Large intestine (tissue), 3 donors: ENCODE measurements at regions not wholly inside any gene's neighbourhood (a gene's known extent, or its start where the extent isn't known, plus 50 kb on each side); places are given as distances from the start of the nearest gene placed in this dataset.
"Not testable (repeated sequence)": the region's sequence is repeated elsewhere in the genome, so short reads cannot be mapped to it uniquely, and the experiment has no call there.

Experiments used
- DNase-seq, 2 donors: peaks; one replicate each; pipeline versions ENCODE4 v3.0.0 to v3.0.0-alpha.2; 2013
- H3K27ac ChIP-seq: one replicate; pipeline ENCODE4 v1.5.1; 2013; ENCODE audit warnings: low read length
- H3K27me3 ChIP-seq: 2 replicates; pipeline ENCODE4 v1.6.1; 2013; ENCODE audit warnings: low read length; ENCODE audit not compliant: control insufficient read depth, insufficient read depth
- H3K36me3 ChIP-seq: 2 replicates; pipeline ENCODE4 v1.6.1; 2013; ENCODE audit warnings: low read length; ENCODE audit not compliant: control insufficient read depth, insufficient read depth
- H3K4me1 ChIP-seq: one replicate; pipeline ENCODE4 v1.6.1; 2013; ENCODE audit warnings: low read length; ENCODE audit not compliant: control insufficient read depth, insufficient read depth
- H3K4me3 ChIP-seq: one replicate; pipeline ENCODE4 v1.5.1; 2013; ENCODE audit warnings: low read length
- H3K9me3 ChIP-seq: one replicate; pipeline ENCODE4 v1.6.1; 2013; ENCODE audit warnings: mild to moderate bottlenecking, low read depth, low read length, moderate library complexity; ENCODE audit not compliant: control insufficient read depth
- WGBS: methylation state at CpG from one replicate; pipeline ENCODE4 v1.1.5; 2013; ENCODE audit warnings: low lambda C conversion rate; ENCODE audit not compliant: insufficient coverage; 5-methylcytosine and 5-hydroxymethylcytosine counted together

DNA sequence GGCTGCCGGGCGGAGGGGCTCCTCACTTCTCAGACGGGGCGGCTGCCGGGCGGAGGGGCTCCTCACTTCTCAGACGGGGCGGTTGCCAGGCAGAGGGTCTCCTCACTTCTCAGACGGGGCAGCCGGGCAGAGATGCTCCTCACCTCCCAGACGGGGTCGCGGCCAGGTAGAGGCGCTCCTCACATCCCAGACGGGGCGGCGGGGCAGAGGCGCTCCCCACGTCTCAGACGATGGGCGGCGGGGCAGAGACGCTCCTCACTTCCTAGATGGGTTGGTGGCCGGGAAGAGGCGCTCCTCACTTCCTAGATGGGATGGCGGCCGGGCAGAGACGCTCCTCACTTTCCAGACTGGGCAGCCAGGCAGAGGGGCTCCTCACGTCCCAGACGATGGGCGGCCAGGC, 91.7 kb upstream of the ANK2 start:
- H3K4me1 ChIP-seq, DNase-seq, H3K27ac ChIP-seq, H3K9me3 ChIP-seq, H3K27me3 ChIP-seq, H3K4me3 ChIP-seq, H3K36me3 ChIP-seq: not testable (repeated sequence)
- no CpG with 5 or more reads among the region's 31 CpGs for WGBS

DNA sequence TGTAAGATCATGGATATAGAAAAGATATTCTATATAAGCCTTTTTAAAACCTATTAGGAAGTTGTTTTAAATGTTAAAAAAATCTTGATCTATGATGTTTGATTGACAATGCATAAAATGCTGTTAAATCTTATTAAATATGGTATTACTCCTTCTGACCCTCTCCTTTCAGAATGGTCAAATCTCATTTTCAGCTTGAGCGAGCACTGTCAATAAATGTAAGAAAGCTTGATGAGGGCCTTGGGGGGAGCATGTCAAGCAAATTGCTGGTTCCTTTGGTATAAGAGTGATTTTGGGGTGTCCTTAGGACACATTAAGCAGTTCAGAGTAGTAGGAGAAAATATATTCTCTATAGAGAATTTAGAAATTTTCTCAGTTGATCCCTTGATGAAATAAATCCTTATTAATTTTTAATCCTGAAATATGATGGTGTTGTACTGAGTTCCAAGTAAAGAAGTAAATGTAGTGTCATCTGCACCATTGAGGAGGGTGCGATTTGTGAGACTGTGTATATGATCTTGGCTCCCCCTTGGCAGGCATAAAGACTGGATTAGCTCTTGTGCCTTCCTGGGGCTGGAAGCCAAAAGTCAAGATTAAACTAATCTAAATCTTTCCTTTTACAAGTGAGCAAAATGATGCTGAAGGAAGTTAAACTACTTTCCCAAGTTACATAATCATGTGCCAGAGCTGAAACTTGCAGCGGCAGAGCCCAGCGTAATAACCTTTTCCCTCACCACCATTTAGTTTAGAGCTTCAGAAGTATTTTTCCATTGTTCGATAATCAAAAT, 82.6 kb upstream of the ANK2 start:
- Histone ChIP-seq H3K9me3 (no peaks in the 10 kb centered on the region), H3K27ac (no peak overlapping the region), H3K27me3 (no peaks in the 10 kb centered on the region), H3K4me1 (no peaks in the 10 kb centered on the region), H3K4me3 (no peak overlapping the region), H3K36me3 (no peaks in the 10 kb centered on the region)
- DNase-seq, result no peak
- WGBS, result 100% methylated on average over 2 of the region's 5 CpGs

DNA sequence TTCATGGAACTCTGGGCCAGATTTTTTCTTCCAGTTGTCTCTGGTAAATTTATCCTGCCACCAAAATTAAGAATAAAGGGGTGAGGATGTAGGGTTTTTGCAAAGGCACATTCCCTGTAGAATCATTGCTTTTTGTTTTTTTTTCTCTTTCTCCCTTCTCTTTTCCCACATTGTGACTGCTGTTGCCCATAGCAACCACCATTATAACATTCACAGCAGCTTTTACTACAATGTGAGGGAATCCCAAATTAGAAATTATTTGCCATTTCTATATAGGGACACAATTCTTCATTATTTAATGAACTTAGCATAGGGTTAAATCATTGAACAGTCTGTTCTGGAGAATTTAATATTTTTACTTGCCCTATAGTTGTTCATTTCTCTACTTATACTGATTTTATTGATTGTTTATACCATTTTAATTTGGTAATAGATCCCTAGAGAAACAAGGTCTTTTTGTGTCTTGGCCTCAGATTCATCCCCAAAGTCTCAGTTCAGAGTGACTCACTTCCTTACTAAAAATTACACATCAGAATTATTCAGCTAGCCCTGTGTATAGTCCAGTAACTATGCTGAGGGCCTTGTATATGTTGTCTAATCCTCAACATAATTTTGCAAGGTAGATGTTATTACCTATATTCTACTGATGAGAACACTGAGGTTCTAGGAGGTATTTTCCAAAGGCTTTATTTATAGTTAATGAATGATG, 80.8 kb upstream of the ANK2 start:
- no peak for DNase-seq
- no peaks in the 10 kb centered on the region for H3K4me1 ChIP-seq
- no peak overlapping the region for H3K27ac ChIP-seq
- no peaks in the 10 kb centered on the region for H3K9me3 ChIP-seq
- H3K4me3 ChIP-seq, result no peak overlapping the region
- H3K36me3 ChIP-seq, result no peaks in the 10 kb centered on the region
- no peaks in the 10 kb centered on the region for H3K27me3 ChIP-seq

GRCh38 chr4:112970903-112971302, 78.5 kb upstream of the ANK2 start:
- Histone ChIP-seq H3K9me3 (no peaks in the 10 kb centered on the region), H3K4me3 (no peak overlapping the region), H3K36me3 (no peaks in the 10 kb centered on the region), H3K27ac (no peak overlapping the region), H3K4me1 (no peaks in the 10 kb centered on the region), H3K27me3 (no peaks in the 10 kb centered on the region)
- DNase-seq, result no peak
- WGBS, result 86% methylated on average over 1 of the region's 2 CpGs

DNA sequence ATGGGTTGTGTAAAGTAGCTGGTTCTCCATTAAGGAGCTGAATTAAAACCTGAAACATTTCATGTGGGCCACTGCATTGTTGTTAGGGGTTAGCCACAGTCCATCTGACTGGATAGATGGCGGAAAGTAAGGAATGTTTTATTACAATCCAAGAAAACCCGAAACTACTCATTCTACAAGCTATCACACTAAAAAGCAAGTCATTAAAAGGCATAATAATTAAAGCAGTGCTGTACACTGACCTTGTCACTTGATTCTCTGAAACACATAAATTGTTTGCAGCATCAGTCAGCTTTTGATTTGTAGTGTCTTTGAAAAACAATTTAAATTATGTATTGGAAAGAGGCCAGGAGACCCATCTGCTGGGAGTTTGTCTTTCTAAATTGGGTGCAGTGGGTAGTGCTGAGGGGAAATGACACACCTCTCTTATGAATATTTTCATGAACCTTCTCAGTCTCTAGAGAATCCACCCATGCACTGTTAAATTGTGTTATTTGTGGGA, 75.7 kb upstream of the ANK2 start:
- DNase-seq, result no peak
- no peaks in the 10 kb centered on the region for H3K27me3 ChIP-seq
- 83% methylated on average over 1 of the region's 2 CpGs for WGBS

GRCh38 chr4:112975567-112976355, 73.7 kb upstream of the ANK2 start:
- DNase-seq, result no peak
- Histone ChIP-seq H3K27ac (no peak overlapping the region), H3K27me3 (no peaks in the 10 kb centered on the region), H3K36me3 (no peaks in the 10 kb centered on the region), H3K9me3 (peaks cover 5% of the 10 kb centered on the region), H3K4me3 (no peak overlapping the region), H3K4me1 (no peaks in the 10 kb centered on the region)
- WGBS, result 88% methylated on average over 1 of the region's 6 CpGs

More for the DNA sequence above, 75.7 kb upstream of the ANK2 start:
- Histone ChIP-seq H3K4me3 (no peak overlapping the region), H3K27ac (no peak overlapping the region), H3K4me1 (no peaks in the 10 kb centered on the region), H3K36me3 (no peaks in the 10 kb centered on the region), H3K9me3 (no peaks in the 10 kb centered on the region)

- peaks cover 5% of the 10 kb centered on the region for H3K9me3 ChIP-seq
- no peak overlapping the region for H3K4me3 ChIP-seq
- no CpG with 5 or more reads among the region's 14 CpGs for whole genome bisulfite sequencing
- H3K27me3 ChIP-seq, result no peaks in the 10 kb centered on the region
- no peaks in the 10 kb centered on the region for H3K4me1 ChIP-seq
- H3K36me3 ChIP-seq, result no peaks in the 10 kb centered on the region
- no peak overlapping the region for H3K27ac ChIP-seq
- peak in 1 of 2 donors; percentile 5 for DNase-seq
Observed at GRCh38 chr4:112978691-112979472, 70.6 kb upstream of the ANK2 start.

DNA sequence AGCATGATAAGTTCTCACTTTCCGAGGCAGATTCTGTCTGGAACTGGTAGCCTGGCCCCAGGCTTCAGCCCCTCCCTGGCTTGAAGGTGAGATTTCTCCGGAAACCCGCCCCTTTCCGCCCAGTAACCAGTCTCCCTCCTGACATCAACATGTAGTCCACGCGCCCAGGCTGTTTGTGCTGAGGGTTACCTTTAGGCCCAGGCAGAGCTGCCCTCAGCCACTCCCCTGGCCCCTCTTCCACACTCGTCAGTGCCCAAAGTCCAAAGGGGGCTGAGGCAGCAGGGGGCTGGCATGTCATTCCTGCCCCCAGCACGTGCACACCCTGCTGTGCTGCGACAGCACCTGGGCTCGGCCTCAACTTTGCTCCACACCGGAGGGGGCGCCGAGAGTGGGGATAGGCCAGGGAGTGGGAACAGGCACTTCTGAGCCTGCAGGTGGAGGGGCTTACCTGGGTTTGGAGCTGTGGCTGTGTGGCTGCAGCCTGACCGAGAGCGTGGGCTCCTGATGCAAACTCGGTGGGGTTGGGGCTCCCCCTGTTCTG, 69.5 kb upstream of the ANK2 start:
- no peak for DNase-seq
- 100% methylated on average over 1 of the region's 16 CpGs for WGBS
- Histone ChIP-seq H3K9me3 (peaks cover 5% of the 10 kb centered on the region), H3K27me3 (no peaks in the 10 kb centered on the region), H3K27ac (no peak overlapping the region), H3K36me3 (no peaks in the 10 kb centered on the region), H3K4me1 (no peaks in the 10 kb centered on the region), H3K4me3 (no peak overlapping the region)

GRCh38 chr4:112982680-112983079, 66.8 kb upstream of the ANK2 start:
- Histone ChIP-seq H3K9me3 (peaks cover 5% of the 10 kb centered on the region), H3K4me1 (no peaks in the 10 kb centered on the region), H3K4me3 (no peak overlapping the region), H3K27ac (no peak overlapping the region), H3K27me3 (no peaks in the 10 kb centered on the region), H3K36me3 (no peaks in the 10 kb centered on the region)
- no peak for DNase-seq
- no CpG with 5 or more reads among the region's 2 CpGs for WGBS
